Keratinocyte (primary cell): ENCODE measurements at regions not wholly inside any gene's neighbourhood (a gene's known extent, or its start where the extent isn't known, plus 50 kb on each side); places are given as distances from the start of the nearest gene placed in this dataset.

ENCODE experiments used
- CTCF ChIP-seq, 3 experiments: IDR thresholded peaks in 1 of 3; conservative IDR thresholded peaks in 1 of 3; optimal IDR thresholded peaks in 1 of 3; 2 replicates in 2 of 3; 3 replicates in 1 of 3; pipeline versions ENCODE3 to v1.5.1; 2011; ENCODE audit warnings: low read length in 3 of 3, mild to moderate bottlenecking in 3 of 3, moderate library complexity in 2 of 3, control low read depth in 1 of 3, inconsistent platforms in 1 of 3; ENCODE audit not compliant: insufficient read depth in 2 of 3; ENCODE audit errors: extremely low read depth in 1 of 3
- EZH2 ChIP-seq: IDR thresholded peaks from one replicate; pipeline ENCODE4 v1.6.1; 2012; ENCODE audit warnings: inconsistent platforms, mild to moderate bottlenecking, low read length, moderate library complexity

- TF ChIP-seq CTCF (optimal IDR thresholded peaks at IDR 0.05 in 1 of 3, IDR thresholded peaks at IDR 0.05 in 1 of 3, conservative IDR thresholded peaks at IDR 0.05 in 1 of 3; ENCODE audit: extremely low read depth in 1 of 3, insufficient read depth in 2 of 3, low read length in 3 of 3) = no peak
- TF ChIP-seq EZH2 = no peak
Measured at GRCh38 chr13:50731400-50731799, 112.1 kb downstream of the DLEU7 start.
